LNCAP (cell line): ENCODE measurements at regions not wholly inside any gene's neighbourhood (a gene's known extent, or its start where the extent isn't known, plus 50 kb on each side); places are given as distances from the start of the nearest gene placed in this dataset.

Experiments used
- TF ChIP-seq, protein P1 (sequence below): fragments of 450-650 bp; IDR thresholded peaks from 2 replicates; pipeline ENCODE4 v1.5.1; 2017; ENCODE audit warnings: mild to moderate bottlenecking

DNA sequence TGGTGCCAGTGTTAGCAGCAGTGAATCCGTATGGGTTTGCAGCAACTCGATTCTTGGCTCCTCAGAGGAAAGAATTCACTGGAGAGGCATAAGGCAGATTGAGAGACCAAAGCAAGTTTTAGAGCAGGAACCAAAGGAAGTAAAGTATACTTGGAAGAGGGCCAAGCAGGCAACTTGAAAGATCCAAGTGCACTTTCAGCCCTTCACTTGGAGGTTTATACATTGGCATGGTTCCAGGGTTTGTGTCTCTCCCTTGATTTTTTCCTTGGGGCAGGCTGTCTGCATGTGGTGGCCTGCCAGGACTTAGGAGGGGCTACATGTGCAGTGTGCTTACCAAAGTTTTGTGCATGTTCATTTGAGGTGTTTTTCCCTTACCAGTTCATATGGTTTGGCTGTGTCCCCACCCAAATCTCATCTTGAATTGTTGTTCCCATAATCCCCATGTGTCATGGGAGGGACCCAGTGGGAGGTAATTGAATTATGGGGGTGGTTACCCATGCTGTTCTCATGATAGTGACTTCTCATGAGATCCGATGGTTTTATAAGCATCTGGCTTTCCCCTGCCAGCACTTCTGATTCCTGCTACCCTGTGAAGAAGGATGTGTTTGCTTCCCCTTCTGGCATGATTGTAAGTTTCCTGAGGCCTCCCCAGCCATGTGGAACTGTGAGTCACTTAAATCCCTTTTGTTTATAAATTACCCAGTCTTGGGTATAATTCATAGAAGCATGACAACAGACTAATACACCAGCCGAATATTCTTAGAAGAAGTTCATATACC is 86.2 kb upstream of the TSPAN5 start:
- TF ChIP-seq, protein P1, sequence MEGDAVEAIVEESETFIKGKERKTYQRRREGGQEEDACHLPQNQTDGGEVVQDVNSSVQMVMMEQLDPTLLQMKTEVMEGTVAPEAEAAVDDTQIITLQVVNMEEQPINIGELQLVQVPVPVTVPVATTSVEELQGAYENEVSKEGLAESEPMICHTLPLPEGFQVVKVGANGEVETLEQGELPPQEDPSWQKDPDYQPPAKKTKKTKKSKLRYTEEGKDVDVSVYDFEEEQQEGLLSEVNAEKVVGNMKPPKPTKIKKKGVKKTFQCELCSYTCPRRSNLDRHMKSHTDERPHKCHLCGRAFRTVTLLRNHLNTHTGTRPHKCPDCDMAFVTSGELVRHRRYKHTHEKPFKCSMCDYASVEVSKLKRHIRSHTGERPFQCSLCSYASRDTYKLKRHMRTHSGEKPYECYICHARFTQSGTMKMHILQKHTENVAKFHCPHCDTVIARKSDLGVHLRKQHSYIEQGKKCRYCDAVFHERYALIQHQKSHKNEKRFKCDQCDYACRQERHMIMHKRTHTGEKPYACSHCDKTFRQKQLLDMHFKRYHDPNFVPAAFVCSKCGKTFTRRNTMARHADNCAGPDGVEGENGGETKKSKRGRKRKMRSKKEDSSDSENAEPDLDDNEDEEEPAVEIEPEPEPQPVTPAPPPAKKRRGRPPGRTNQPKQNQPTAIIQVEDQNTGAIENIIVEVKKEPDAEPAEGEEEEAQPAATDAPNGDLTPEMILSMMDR, result no peak

DNA sequence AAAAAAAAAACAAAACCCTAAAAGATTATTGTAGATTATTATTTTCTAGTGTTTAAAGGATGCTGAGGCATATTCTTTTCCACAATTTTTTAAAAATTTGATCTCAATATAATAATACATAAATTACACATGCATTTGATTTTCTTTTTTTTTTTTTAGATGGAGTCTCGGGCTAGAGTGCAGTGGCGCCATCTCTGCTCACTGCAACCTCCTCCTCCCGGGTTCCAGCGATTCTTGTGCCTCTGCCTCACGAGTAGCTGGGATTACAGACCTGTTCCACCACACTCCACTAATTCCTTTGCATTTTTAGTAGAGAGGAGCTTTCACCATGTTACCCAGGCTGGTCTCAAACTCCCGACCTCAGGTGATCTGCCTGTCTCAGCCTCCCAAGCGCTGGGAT is 83.5 kb upstream of the TSPAN5 start:
- TF ChIP-seq, protein P1, result no peak

DNA sequence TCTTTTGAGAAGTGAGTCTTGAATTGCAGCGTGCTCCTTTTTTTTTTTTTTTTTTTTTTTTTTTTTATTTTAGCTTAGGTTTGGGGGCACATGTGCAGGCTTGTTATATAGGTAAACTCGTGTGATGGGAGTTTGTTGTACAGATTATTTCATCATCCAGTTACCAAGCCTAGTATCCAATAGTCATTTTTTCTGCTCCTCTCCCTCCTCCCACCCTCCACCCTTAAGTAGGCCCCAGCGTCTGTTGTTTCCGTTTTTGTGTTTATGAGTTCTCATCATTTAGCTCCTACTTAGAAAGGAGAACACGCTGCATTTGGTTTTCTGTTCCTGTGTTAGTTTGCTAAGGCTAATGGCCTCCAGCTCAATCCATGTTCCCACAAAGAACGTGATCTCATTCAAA is 81.3 kb upstream of the TSPAN5 start:
- TF ChIP-seq, protein P1, result no peak

DNA sequence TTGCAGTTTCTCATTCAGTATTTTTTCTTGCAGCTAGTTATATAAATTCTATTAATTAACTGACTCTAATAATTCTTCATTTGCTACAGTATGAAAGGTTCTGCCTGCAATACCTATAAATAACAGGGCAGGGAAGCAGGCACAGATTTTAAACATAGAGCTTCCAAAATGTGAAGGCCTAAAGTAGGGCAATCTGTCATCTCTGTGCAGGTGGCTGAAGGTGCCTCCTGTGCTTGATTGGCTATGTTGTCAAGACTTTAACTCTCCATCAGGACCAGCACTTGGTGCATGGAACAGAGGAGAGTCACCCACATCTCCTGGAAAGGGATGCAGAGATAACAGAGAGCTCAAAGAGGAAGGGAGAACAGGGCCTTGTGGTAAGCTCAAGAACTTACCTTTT is 75.2 kb upstream of the TSPAN5 start:
- TF ChIP-seq, protein P1, result no peak

DNA sequence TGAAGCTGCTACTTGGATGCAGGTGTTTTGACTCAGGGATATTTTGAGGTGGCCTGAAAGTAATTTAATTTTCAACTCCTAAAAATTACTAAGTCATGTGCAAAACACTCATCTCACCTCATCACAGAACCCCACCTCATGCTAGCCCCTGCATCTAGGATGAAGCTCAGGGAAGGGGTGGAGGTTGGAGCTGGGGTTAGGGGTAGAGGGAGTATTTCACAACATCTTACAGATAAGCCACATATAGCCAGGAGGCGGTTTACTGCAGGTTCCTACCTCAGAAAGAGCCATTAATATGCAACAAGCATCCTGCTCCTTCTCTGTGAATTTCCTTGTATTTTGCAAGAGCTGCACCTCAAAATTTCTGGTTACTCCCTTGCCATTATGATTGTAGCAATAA is 70.5 kb upstream of the TSPAN5 start:
- TF ChIP-seq, protein P1, result no peak

DNA sequence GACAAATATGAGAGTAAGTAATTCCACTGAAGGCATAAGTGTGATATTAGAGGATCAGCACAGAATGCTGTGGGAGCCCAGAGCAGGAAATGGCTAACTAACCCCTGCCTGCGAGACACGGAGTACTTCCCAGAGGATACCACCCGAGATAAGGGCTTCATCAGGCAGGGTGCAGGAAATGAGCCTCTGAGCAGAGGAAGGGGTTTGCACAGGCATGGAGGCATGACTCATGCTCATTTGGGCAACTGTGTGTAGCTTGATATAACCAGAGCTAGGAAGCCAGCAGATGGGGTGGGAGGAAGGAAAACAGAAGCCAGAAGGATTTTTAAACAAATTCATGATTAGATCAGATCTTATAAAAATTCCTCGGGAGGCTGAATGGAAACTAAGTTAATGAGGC is 70.0 kb upstream of the TSPAN5 start:
- TF ChIP-seq, protein P1, result no peak

DNA sequence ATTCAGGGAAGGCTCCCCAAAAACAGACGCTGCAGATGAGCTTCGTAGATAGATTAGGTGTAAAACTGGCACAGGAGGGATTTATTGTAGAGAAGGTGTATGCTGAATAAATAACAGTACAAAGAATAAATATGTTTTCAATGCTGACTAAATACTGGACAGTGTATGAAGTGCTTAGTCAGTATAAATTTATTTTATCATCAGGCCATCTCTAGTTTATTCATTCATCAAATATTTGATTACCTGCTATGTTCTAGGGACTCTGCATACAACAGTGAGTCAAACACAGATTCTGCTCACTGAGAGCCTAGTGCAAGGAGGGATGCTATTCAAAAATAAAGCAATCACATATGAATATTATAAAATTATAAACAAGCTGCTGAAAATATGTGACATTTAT is 63.6 kb upstream of the TSPAN5 start:
- TF ChIP-seq, protein P1, result no peak
